Brain pericyte (primary cell): ENCODE measurements at regions not wholly inside any gene's neighbourhood (a gene's known extent, or its start where the extent isn't known, plus 50 kb on each side); places are given as distances from the start of the nearest gene placed in this dataset.

Experiments
- DNase-seq: peaks from one replicate; pipeline ENCODE4 v3.0.0-alpha.2; 2012; ENCODE audit warnings: low read depth, low spot score

DNA sequence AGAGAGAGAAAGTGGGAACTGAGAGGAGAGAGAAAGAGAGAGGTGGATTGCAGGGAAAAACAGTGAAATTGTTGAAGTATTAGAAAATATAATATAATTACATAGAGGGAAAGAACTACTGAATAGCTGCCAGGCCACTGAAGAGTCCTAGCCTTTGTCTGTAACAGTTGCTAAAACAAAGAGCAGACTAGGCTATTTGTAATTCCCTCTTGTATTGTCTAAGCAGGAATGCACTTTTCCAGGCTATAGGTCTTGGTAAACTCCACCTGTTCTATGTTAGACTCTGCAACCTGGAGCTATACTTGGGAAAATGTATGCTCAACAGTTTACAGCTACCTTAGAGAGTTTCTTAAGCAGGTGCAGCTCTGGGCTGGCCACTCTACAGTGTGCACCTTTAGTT is 1063.3 kb downstream of the ADGRL3 start:
- DNase-seq = no peak

DNA sequence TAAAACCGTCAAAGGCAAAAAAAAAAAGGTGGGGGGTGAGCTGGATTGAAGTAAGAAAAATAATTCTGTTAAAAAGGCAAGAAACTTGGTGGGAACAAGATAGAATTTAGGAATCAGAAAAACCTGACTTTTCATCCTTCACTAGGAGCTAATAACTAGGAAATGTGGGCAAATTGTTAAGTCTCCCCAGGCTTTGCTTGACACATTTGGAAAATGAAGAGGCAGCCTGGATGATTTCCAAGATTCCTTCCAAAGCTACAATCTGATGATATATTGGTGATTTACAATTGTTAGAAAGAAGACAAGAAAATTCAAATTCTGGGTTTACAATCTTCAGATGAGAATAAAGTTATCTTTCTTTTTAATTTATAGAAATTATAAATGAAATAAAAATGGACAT is 1062.5 kb downstream of the ADGRL3 start:
- DNase-seq = no peak

DNA sequence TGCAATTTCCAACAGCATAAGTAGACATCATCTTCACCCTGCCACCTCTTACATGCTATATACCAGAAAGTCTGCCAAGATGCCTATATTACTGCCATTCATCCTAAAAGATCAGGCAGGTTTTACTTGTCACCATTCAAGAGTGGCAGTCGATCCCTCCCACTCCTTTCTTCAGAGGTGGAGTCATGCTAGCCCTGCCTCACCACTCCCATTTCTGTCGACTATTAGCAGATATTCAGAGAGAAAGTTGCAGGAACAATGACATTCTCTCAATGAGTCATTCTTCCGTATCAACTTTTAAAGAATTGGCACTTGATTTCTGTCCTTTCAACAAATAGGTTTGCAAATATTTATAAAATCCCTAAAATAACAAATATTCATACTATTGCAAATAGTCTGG is 1060.1 kb downstream of the ADGRL3 start:
- DNase-seq = no peak

DNA sequence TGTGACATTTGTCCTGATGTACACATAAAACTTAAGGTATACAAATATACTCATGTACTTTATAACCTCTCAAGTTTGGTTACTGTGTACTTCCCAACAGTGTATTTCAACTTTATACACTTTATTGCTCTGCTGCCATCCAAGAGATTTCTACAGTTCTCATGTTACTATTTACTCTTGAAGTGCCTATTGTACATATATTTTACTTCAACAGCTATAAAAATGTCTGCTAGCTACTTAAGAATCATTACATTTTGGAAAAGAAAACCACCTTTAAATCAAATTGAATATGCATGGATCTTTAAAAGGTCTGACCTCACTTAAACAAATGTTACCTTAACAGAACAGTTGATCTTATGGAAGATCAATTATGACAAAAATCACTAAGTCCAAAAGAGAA is 1056.4 kb downstream of the ADGRL3 start:
- no peak for DNase-seq

DNA sequence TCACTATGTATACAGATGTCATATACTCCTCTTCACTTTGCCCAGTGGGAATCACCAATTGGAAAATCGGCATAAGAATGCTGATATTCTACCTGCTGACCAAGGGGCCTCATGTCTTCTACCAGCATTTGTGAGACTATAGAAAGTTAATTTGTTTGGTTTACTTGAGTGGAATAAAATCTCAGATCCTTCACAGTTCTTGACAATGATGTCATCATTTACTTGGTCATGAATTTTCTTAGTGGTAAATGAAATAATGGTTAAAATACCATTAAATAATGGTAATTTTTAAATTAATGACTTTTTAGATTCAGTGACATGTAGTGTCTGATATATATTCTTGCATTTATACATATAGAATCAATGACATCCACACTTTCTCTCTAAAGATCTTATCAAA is 1052.6 kb downstream of the ADGRL3 start:
- no peak for DNase-seq

DNA sequence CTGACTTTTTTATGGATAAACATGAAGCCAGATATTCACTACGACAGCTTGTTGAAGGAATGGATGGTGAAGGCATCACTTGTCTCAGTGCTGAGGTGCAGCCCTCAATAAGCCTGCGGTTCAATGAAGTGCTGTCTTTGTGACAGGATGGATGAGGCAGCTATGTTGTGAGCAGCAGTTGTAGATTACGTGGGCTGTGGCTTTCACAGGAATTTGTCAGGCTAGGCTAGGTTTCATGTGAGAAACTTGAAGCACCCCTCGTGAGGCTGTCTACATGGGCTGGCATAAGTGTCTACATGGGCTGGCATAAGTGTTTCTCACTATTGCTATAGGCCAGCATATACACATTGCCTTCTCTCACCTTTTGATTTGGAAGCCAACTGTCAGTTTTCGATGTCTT is 1050.0 kb downstream of the ADGRL3 start:
- no peak for DNase-seq

DNA sequence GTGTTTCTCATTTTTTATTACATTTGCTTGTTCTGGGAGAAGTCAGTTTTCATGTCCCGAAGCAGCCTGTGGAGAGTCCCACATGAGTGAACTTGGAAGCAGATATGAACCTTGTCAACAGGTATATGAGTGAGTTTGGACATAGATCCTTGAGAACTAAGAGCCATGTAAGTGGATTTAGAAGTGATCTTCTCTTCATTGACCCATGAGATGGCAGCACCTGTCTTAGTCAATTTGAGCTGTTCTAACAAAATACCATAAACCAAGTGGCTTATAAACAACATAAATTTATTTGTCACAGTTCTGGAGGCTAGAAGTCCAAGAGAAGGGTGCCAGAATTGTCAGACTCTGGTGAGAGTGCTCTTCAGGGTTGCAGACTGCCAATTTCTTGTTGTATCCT is 1043.8 kb downstream of the ADGRL3 start:
- no peak for DNase-seq

DNA sequence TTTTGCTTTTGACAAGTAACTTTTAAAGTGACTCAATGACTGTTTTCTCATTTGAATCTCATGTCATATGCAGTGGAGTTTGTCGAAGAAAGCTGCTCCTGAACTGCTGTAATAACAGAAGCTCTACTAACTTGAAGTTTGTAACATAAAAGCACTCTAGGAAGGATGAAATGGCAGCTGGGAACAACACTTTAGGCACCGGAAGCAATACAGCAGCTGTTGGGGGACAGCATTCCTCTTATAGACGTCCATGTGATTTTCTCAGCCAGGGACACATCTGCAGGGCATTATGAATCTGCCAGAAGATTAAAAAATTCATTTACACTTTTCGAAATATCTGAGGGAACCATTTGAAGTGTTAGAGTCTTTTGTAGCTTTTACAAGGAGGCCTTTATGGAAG is 1035.8 kb downstream of the ADGRL3 start:
- DNase-seq = no peak

DNA sequence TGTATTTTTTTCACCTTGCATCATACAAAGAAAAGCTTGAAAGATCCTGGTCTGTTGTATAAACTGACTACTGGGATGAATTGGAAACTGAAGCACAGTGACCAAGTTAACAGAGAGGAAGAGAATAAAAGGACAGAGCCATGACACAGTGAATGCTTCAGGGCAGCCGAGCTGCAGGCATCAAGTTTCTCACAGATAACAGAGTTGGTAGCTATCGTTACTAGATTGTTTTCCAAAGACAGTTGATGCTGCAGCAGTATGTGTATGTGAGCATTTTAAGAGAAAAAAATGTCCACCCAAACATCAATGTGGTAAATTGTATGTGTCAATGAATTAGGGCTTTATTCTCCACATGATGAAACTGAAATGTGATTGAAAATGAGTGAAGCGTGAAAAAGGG is 1032.7 kb downstream of the ADGRL3 start:
- no peak for DNase-seq

DNA sequence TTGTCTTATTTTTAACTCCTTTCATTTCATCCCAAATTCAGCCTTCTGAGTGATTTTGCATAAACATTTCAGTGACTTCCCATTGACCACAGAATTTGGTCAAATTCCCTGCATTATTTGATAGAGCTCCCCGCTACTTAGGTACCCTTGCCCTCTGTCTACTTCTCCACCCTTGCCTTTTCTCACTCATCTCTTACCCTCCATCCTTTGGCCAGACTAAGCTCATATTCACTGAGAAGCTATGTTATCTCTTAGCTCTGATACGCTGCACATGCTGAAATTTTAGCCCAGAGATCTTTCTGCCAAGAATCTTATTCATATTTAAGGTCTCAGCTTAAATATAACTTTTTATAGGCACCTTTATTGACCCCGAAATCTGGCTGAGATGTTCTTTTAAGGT is 1031.9 kb downstream of the ADGRL3 start:
- DNase-seq = no peak

DNA sequence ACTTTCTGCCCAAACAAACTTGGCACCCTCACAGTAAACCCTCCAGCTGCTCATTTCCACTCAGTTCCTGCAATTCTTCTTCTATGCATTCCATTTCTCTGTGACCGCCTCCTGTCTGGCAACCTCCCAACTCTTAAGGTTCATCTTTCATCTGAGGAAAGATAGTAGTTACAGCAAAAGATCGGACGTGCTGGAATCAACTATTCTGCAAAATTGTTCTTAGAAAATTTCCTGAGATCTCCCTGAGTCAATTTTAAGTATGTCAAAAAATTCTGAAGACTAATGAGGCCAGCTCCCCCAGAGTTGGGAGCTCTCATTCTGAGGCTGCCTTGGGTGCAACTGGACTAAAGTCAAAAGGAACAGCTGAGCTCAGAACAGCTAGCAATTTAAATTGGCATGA is 1026.0 kb downstream of the ADGRL3 start:
- DNase-seq = no peak

DNA sequence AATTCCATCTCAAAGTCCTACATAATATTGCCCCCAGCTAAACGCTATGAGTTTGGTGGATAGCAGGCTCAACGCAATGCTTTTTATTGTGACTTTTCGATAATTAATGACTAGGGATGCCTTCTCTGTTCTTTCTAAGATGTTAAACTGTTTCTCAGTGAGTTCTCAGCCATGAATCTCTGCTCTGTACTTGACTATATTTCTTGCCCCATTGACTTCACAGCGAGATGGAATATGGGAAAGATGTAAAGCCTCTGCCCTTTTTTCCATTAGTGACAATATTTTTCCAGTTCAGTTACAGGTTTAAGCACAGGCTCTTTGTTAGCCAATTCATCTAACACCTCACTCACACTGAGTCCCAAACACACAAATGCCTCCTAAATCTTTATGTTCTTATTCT is 1022.0 kb downstream of the ADGRL3 start:
- no peak for DNase-seq

DNA sequence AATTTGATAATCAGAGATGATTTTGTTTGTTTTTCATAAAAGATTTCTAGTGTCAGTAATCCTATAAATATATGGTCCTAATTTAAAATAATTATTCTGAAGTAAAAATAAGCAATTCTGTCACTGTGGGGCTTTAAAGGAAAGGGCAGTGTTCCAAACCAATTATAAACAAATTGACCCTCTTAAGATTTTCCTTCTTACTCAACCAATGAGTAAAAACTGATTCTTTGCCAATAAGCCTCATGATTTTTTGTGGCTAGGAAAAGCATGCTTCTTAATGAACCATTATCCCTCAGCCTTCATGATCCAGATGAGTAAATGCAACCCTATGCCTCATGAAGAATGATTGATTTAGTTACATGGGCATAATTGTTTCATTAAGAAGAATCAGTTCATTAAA is 1010.4 kb downstream of the ADGRL3 start:
- no peak for DNase-seq

DNA sequence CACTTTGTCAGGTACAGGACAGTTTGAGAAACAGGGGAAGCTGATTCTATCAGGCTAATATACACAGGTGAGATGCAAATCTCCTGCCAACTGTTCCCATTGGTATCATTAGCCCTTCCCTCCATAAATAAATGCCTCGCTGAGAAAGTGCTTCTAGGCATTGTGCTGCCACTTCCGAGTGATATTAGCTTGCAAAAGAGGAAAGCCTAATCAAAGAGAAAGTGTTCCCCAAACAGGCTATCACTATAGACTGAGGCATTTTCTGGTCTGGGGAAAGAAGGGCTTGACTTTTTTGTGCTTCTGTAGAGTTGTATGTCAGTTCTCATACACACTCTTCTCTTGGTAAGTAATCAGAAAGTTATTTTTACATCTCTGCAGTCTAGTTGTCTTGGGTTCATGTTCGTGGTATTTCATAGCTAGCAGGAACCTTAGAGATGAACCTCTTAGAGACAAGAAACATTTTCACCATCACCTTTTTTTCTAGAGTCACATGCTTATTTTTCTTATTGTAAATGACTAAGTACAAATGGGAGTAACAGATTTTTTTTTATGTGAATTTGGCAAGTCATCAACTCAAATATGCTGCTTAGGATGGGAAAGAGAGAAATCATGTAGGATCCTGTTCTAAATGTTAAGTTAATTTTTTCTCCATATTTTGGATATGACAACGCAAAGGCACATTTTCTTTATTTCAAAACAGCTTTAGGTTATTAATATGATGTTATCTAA is 1009.8 kb downstream of the ADGRL3 start:
- no peak for DNase-seq

DNA sequence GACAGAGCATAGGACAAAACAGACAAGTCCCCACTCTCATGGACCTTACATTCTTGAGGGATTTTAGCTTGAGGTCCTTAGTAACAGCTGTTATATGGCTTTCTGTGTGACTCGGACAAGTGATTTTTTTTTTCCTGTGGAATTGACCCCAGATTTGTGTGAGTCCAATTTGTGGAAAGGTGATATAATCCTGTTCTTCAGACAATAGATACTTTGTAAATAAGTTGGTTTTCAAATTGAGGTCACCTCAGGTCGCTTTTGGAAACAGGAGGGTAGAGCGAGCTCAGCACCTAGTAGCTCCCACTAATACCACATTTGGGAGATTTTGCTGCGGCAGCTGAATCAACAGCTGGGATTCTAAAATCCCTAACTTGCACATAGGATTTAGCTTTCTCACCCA is 1008.8 kb downstream of the ADGRL3 start:
- DNase-seq = no peak

DNA sequence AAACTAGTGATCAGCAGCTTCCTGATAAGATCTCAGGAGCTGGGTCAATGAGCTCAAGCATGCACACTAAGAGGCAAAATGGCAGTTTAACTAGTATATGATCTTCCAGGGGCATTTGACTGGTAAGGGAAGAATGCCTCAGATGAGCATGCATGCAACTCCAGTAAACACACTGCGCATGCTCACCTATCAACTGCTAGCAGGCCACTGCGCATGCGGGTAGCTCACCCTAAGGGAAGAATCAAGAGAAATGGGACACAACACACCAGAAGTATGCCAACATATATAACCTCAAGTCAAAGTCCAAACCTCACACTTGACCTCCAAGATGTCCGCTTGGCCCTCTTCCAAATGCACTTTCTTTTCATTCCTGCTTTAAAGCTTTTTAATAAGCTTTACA is 1004.0 kb downstream of the ADGRL3 start:
- no peak for DNase-seq

DNA sequence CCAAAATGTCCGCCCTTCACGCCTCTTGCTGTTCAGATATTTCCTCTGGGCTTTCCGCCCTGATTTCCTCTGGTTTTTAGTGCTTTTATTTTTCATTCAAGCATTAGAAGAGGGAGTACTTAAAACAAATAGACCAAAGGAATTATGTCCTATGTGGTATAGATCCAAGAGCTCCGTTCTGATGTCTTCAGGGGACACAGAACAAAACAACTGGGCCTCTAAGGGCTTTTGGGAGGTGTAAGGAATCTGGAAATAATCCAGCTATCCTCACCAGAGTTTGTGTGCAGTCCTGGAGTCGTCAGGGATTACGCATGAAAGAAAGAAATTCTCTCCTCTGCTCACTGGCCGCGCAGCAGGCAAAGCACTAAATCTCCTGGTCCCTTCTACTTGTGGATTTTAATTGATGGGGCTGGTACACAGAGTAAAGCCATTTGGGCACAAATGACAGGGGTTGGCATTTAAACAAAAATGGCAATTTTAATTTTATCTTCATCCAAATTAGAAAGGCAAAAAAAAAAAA is 999.2 kb downstream of the ADGRL3 start:
- DNase-seq = no peak

DNA sequence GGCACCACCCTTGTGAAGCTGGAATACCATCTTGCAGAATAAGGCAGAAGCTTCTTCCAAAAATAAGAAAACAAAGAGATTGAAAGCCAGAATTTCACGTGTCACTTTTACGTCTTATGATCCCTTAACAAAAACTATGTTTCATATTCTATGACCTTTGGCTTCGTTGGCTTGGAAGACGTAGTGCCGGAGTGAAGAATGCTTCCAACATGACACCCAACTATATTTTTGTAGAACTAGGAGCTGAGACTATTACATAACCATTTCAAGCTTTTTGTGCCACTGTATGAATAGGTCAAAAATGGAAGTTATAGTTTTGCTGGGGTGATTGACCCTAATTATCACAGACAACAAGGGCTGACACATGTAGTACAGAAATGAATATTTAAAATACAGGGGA is 996.2 kb downstream of the ADGRL3 start:
- no peak for DNase-seq

DNA sequence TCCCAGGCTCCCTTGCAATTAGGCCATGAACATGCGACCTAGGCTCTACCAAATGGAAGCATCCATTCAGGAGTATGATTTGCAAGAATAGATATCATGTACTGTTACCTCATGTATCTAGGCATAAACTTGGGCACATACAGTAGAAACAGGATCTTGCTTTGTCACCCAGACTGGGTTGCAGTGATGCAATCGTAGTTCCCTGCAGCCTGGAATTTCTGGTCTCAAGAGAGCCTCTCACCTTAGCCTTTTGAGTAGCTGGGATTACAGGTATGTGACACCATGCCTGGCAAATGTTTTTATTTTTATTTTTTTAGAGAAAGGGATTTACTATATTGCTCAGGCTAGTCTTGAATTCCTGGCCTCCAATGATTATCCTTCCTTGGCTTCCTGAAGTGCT is 994.2 kb downstream of the ADGRL3 start:
- DNase-seq = no peak

DNA sequence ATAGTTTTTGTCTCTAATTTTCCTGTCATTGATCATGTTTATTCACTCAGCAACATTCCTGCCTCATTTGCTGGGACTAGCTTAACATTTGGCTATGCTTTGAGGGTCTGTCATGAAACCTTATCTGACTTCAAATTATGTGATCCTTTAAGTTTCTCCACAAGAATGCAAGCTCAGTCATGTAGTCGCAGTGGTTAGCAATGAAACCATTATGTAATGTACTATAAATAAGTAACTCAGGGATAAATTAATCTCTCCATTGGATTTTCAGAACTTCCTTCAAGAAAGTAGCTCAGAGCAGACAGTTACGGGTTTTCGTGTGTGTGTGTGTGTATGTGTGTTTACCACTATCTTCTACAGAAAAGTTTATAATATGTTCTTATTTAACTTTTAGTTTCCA is 993.6 kb downstream of the ADGRL3 start:
- DNase-seq = no peak

DNA sequence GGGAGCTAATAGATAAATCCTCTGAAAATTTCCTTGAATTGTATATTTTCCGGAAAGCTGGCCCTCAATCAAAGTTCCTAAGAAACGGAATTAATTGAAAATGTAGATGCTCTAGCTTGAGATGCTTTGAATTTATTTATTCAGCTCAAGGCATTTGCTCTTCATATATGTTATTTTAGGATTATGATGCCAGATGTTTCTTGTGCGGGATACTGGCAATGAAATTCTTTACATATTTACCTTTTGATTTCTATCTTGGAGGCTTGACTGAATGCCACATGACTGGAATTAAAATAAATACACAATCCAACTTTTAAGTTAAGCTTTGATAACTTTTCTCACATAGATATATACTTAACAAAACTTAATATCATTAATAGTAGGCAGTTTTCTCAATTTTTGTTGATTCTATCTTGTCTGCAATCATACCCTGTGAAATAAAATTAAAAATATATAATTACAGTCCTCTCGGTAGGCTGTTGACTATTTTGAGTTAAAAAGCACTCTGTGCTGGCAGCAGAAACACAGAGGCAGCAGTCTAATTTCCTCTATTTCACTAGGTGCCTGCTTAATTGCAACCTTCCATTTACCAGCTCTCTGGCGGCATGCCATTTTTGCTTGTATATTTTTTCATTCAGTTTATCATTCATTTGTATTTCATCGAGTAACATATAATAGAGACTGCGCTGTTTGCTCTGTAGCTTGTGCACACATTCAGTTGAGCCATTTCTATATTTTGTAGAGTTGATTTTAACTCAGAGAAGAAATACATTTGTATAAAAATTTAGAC is 991.5 kb downstream of the ADGRL3 start:
- no peak for DNase-seq

DNA sequence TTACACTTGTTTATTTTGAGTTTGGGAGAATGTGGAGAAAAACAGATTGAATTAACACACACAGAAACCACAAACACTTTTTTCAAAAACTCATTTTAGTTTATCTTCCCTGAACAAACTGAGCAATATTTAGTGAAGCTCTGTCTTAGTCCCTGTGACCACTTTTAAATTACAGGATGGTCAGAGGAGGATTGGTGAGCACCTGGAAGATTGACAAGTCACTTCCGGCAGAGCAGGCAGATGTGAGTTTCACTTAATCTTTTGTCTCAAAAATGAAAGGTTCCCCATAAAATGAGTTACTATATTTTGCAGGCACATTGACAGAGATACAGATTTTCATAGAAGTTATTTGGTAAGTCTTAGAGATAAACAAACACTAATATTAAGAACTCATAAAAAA is 970.1 kb downstream of the ADGRL3 start:
- DNase-seq = no peak

DNA sequence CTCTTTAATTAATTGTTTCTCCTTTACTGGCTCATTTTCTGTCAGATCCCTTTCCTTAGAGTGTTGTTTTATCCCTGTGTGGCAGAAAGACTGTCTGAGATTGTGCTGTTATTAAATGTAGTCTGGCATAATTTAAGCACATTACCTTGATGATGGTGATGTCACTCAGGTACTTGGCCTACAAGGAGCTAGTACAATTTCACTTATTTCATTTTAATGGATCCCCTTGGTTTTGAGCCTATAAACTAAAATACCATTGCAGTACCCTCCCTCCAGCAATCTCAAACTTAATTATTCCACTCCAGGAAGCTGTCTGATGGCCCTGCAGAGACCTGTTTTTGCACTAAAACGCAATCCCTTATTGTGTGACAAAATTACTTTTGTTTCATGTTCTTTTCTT is 968.6 kb downstream of the ADGRL3 start:
- no peak for DNase-seq
